HG02571 (cell line): ENCODE measurements at regions not wholly inside any gene's neighbourhood (a gene's known extent, or its start where the extent isn't known, plus 50 kb on each side); places are given as distances from the start of the nearest gene placed in this dataset.
A peak's percentile ranks its signal among the peaks of the same experiment; 100 is the strongest.
"Not testable (repeated sequence)": the region's sequence is repeated elsewhere in the genome, so short reads cannot be mapped to it uniquely, and the experiment has no call there.

Experiments
- ATAC-seq: cut with Tn5 transposase; IDR thresholded peaks from one replicate; pipeline ENCODE4 v1.9.1; 2021; ENCODE audit warnings: mild to moderate bottlenecking, moderate library complexity; ENCODE audit not compliant: unreplicated experiment

DNA sequence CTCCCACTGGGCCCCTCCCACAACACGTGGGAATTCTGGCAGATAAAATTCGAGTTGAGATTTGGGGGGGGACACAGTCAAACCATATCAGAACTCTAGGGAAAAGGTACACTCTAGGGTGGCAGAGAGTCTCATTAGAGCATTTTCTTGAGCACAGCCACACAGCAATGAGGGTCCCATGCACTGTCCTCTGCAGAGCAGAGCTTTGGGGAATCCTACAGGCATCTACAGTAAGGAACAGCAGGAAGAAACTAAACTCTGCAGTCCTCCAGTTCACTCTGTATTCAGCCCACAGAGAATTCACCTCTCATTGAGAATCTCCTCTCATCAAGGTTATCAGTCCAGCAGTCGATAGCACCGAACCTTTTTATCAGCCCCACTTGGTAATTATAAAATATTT is 438.6 kb upstream of the NOX3 start:
- ATAC-seq, result no peak

DNA sequence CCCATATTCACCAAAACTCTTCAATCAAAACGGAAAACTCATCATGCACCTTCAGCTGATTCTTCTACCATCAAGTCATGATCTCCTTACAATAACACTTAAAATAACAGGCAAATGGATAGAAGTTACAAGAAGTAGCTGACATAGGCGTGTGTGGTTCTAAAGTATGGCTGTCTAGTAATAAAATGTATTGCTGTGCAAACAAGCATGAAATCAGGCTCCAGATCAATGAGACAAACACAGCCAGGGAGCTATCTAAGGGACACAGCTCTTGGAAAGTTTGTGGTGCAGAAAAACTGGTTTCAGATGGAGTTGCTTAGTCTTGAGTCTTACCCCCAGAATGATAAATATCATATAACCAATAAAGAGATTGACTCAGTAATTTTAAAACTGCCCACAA is 434.8 kb upstream of the NOX3 start:
- ATAC-seq, result no peak

DNA sequence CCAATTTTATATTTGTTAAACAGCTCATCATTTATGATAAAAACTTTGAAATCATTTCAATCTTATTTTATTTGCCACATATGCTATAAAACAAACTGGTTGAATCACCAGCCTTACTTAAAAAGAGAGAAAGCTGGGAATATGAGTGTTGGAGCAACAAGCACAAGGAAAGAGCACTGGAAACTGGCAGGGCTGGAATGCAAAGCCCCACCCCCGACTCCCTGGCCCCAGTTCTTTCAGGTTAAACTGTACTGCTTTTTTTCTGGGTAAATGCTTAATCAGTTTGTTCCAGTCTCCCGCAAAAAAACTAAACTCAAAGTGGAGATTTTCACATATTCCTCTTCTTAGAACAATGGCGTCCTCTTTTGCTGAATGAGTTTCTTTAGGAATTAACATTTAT is 433.8 kb upstream of the NOX3 start:
- ATAC-seq, result no peak

DNA sequence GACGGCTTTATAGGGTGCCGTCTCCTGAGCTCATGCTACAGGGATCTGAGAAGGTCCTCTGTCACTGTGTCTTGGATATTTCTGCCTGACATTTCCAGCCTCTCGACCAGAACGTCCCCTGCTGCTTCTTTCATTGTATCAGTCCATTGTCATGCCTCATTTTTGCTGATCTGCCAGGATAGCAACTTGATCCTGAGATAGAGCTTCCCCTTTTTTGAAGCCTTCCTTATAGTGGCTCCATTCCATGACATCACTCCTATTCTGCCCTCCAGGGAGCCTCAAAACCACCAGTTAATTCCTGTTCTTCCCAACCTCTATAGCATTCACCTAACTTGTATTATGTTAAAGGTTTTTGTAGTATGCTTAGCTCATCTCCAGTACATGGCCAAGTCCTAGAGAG is 431.8 kb upstream of the NOX3 start:
- no peak for ATAC-seq

DNA sequence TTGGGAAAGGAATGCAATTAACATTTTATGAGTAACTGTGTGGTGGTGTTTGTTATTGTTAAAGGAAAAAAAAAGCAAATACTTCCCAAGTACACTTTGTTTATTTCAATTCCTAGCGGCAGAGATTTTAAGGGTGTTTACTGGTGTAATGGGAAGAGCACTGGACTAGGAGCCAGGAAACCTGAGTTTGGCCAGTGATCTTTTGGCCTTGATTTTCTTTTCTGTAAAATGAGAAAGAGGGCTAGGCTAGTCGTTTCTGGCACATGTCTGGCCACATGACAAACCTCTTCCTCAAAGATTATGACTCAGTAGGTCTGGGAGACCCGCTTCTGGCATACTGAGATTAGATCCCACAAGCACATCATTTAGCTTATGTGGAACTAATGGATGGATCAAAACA is 428.1 kb upstream of the NOX3 start:
- ATAC-seq, result no peak

DNA sequence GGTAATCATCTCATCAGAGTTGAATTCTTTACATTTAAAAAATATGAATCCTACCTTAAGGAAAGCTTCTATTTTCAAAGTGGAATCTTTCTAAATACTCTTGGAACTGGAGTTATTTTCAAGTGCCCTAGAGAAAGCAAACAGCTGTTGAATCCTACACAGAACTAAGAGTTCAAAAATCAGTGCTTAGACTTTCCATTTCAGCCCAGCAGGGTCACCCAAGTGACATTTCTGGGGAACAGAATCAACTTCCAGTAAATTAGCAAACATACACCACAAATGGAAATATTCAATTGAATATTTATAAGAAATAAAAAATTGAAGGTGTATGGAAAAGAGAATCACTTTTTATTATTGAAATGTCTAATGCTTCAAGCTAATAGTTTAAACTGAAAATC is 427.7 kb upstream of the NOX3 start:
- ATAC-seq, result no peak

DNA sequence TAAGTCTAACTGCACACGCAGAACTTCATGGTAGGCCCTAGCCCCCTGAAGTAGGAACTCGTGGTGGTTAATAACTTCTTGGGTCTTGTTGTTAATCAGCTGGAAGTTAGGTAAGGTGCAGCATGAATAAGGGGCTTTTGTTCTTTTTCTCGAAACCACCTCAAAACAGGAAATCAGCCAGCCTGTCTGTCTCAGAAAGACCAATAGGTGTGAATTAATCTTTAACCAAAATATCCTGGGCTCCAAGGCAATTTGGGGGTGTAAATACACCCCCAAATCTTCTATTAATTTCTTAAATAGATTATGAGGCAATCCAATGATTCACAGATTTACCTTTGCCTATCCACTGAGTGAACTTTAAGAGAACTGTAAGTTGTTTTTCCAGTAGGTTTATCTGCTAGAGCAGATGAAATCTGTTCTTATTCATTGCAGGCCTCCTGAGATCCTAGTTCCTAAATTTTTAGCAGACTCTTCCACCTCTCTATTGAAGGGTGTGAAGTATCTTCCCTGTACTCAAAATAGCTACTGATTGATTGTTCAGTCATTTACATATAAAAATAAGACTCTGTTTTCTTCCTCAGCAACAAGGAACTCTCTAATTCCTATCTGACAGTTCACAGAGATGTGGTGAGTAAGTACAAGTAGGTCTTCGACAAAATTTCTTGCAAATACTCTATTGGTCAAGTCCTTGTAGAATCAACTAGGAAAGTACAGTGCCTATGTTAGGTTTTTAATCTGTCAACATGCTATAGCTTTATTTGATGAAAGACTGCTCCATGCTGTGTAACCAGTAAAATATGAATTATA is 427.1 kb upstream of the NOX3 start:
- ATAC-seq, result peak; percentile 64

DNA sequence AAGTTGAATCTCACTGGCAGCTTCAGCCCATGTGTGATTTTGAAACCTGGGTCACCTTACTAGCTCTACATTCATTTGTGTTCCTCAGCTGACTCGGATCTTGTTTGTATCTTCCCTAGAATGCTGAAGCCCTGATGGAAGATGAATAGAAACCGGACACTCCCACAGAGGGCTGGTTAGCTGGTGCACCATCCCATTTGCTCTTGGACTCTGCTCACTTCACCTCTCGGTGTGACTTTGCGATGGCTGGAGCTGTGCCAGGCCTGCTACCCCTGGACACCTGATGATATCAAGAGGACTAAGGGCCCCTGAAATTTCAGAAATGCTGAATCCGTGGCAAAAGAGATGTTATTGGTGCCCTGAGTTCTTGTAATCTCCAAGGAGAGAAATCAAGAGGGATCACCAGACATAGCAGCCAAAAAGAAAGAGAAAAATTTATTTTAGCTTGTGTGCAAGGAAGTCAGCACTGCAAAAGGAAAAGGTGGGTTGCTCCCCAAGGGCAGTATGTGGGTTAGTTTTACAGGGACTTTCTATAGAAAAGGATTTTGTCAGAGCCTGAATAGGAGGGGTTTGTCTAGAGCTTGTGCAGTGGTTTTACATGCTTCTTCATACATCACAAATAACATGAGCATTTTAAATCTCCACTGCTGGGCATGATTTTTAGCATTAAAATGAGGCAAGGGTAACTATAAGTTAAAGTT is 426.3 kb upstream of the NOX3 start:
- ATAC-seq, result peak; percentile 23

DNA sequence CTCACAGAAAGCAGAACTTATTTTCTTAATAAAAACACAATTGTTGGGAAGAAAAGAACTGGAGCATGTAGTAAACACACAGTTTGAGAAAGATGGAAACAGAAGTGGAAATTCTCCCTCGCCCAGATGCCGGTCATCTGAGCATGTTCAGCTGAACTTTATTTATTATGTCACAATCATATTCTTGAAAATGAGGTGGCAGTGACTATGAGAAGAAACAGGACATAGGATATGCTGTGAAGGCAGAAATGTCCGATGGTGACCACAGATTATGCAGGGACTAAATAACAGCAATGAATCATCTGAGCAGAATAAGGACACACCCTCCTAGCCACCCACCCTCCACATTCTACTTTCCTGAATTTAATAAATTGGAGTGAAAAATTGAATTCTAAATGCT is 425.3 kb upstream of the NOX3 start:
- ATAC-seq, result no peak

DNA sequence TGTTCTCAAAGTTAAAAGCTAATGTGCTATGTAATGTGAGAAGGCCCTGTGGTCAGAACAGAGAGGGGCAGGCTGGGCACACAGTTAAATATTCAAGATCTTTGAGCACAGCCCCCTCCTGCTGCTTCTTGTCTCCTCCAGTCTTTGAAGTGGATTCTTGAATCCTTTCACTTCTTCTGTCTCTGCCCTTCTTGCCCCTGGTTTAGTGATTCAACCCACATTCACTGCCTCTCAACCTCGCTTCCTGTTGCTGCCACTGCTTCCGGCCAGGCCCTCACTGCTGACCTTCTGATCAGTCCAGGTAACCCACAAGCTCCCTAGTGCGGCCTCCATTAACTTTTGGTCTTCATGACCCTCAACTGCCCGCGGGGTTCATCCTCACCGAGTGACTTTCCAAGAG is 417.3 kb upstream of the NOX3 start:
- ATAC-seq, result no peak

DNA sequence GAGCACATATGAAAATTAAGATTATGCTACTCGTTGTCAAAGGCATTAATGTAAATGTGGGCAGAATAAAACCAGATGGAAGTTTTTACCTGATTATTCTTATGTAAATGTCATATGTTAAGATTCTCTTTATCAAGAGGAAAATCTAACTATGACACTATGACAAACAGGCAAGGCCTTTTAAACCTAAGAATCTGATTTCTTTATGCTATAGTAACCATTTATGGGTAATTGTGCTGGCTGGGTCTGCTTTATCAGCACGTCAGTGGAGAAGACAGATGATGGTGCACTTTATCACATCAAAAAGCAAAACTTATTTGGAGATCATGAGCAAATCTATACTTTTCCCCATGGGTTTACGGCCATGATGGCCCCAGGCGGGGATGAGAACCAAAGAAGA is 412.0 kb upstream of the NOX3 start:
- ATAC-seq, result no peak

DNA sequence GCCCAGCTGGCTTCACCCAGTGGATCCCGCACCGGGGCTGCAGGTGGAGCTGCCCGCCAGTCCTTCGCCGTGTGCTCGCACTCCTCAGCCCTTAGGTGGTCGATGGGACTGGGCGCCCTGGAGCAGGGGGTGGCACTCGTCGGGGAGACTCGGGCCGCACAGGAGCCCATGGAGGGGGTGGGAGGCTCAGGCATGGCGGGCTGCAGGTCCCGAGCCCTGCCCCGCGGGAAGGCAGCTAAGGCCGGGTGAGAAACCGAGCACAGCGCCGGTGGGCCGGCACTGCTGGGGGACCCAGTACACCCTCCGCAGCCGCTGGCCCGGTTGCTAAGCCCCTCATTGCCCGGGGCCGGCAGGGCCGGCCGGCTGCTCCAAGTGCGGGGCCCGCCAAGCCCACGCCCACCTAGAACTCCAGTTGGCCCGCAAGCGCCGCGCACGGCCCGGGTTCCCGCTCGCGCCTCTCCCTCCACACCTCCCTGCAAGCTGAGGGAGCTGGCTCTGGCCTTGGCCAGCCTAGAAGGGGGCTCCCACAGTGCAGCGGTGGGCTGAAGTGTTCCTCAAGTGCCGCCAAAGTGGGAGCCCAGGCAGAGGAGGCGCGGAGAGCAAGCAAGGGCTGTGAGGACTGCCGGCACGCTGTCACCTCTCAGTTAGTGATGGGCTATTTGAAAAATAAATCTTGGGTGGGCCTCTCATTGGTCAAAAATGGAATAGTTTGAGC is 411.2 kb upstream of the NOX3 start:
- not testable (repeated sequence) for ATAC-seq

DNA sequence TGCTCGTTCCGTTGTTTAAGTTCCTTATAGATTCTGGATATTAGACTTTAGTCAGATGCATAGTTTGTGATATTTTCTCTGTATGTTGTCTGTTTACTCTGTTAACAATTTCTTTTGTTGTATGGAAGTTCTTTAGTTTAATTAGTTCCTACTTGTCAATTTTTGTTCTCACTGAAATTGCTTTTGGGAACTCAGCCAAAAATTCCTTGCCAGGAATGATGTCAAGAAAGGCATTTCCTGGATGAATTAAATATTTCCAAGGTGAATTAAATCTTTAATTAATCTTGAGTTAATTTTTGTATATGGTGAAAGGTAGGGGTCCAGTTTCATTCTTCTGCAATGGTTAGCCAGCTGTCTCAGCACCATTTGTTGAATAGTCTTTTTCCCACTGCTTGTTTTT is 406.2 kb upstream of the NOX3 start:
- ATAC-seq, result no peak

DNA sequence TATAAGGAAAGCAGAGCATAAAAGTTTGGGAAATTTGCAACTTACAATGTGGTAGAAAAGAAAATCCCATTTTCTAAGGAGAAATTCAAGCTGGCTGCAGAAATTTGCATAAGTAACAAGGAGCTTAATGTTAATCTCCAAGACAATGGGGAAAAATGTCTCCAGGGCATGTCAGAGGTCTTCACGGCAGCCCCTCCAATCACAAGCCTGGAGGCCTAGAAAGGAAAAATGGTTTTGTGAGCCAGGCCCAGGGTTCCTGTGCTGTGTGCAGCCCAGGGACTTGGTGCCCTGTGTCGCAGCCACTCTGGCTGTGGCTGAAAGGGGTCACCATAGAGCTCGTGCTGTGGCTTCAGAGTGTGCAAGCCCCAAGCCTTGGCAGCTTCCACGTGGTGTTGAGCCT is 403.3 kb upstream of the NOX3 start:
- ATAC-seq, result not testable (repeated sequence)

DNA sequence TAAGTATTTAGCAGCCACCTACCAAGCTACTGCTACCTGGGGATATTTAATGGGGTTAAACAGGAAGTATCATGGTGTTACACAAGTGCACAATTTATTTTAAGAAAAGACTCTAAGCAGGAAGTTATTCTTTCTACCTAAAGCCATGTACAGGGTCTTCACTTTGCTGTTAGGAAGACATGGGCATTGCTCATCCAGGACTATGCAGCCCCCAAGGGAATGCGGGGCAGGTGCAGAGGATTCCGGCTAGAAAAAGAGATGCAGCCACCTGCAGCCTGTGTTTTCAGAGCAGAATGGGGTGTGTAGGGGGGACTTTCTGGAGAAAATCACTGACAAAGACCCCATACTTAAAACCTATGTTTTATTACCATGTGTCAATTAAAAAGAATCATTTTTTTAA is 399.1 kb upstream of the NOX3 start:
- no peak for ATAC-seq

DNA sequence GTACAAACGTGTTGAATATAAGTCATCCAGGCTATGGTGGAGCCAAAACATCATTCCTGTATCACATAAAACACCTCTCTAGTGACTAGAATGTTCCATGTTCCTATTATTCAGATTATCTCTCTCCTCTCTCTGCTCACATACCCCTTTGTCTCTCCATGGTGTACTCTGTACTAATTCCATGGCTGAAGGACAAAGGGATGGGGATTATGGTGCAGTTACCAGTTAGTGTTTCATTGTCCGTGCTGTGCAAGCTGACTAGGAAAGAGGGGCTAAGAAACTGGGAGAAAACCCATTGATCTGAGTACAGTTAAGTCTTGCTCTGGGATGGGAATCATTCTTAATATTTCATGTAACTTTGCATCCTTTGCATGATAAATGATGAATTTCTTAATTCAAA is 397.4 kb upstream of the NOX3 start:
- no peak for ATAC-seq

DNA sequence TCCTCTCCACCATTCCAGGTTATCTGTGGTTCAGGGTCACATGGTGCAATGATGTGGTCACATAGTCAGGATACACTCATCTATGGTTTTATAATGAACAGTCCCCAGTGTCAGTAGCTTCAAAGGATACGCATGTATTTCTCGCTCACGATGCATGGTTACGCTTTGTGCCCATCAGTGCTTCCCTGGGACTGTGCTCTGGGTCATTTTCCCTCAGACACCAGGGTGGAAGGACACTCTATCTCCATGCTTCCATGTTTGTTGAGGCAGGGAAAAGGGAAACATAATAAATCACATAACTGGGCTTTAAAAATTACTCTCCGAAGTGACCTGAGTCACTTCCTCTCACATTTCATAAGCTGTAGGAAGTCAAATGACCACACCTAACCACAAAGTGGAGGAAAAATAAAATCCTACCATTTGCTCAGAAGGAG is 394.8 kb upstream of the NOX3 start:
- no peak for ATAC-seq

DNA sequence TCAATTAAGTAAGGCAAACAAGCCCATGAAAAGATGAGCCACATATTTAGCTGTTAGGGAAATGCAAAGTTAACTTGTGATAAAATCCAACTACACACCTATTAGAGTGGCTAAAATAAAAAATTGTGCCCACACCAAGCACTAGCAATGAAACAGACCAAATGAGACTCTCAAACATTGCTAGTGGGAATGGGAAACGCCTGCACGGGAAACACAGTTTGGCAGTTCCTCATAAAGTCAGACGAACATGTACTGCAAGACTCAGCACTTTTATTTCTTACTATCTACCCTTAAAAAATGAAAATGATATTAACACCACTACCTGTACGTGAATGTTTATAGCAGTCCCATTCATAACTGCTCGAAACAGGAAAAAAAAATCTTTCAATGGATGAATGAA is 392.1 kb upstream of the NOX3 start:
- ATAC-seq, result no peak

DNA sequence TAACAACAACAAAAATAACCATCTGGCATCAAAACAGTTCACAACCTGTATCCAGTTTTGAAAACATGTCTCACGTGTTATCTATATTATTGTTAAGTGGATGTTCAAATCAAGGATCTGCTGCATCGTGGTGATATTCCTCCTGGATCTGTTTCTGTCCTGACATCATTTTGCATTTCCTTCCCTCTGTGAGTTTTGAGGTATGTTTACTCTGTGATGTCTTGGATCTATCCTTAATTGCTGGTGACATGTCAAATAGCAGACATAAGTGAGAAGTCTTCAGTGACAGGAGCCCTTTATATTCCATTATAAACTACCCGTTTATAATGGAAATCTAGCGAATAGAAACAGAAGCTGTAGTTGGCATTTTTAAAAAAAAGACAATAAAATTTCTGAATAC is 381.8 kb upstream of the NOX3 start:
- no peak for ATAC-seq

DNA sequence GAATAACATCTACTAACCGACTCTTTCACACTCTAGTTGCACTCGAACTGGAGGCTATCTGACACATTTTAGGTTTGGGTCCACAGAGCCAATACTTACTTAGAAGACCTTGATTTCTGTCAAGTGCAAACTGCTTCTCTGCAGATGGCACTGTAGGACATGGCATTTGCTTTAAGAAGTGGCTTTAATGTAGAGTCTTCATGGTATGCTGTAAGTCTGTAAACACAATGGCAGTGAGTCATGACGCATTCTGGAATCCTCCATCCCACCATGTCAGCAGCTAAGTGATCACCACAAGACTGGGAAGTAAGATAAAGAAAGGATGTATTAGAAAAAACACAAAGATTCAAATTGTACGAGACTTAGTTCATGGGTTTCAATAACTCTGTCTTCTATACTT is 377.0 kb upstream of the NOX3 start:
- no peak for ATAC-seq

DNA sequence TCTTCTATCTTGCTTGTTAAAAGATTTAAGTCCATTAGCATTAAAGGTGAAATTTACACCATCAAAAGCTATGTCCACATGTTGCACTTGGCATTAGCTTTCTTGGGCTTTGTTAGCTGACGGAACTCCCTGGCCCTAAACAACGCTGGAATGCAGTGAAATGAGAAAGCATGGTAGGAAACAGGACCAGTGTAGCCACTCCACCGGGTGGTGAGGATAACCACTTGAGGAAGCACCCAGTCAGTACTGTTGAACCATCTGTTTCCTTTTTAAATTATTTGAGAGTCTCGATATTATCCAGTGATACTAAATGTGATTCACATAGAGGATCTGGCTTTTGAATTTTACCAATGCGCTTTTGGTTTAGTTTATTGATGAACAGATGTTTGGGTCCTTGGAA is 374.9 kb upstream of the NOX3 start:
- no peak for ATAC-seq

DNA sequence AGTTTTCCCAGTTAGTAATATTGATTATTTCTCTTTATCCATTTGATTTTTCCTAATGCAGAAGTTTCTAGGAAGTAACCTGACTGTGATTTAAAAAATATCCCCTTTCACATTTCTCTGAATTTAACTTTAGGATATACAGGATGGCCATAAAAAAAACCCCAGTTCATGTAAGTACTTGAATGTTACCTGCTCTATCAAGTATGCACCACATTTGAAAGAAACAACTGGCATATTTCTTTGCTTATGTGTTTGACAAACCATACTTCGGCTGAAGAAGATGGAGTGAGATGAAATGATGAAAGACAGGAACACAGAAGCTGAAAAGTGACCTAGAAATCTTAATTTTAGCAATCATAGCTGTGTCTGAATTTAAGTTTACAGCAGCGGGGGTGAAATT is 374.0 kb upstream of the NOX3 start:
- no peak for ATAC-seq
